ENCODE measurements at regions not wholly inside any gene's neighbourhood (a gene's known extent, or its start where the extent isn't known, plus 50 kb on each side); places are given as distances from the start of the nearest gene placed in this dataset.
"Not testable (repeated sequence)": the region's sequence is repeated elsewhere in the genome, so short reads cannot be mapped to it uniquely, and the experiment has no call there.

DNA sequence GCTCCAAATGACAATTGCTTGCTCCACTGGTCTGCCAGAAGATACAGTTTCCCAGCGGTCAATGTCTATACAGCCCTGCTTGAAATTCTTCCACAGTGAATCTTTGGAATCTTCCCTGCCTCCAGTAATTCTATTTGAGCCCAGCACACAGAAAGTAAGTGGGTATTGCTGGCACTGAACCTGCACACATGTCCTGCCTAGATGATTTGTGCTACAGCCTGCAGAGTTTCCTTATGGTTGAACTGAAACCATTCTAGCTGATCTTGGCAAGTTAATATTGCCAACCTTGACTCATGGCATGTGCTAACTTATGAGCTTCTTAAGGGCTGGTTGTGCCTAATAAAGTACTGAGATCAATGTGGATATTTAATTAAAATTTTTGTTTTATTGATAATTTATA is 553.8 kb upstream of the GNPDA2 start:
- no peaks in the 10 kb centered on the region for H3K4me1 ChIP-seq
- H3K27me3 ChIP-seq: no peaks in the 10 kb centered on the region
- H3K4me3 ChIP-seq: no peak overlapping the region
- H3K9me3 ChIP-seq: no peaks in the 10 kb centered on the region
- DNase-seq: no peak
- TF ChIP-seq, protein P1, sequence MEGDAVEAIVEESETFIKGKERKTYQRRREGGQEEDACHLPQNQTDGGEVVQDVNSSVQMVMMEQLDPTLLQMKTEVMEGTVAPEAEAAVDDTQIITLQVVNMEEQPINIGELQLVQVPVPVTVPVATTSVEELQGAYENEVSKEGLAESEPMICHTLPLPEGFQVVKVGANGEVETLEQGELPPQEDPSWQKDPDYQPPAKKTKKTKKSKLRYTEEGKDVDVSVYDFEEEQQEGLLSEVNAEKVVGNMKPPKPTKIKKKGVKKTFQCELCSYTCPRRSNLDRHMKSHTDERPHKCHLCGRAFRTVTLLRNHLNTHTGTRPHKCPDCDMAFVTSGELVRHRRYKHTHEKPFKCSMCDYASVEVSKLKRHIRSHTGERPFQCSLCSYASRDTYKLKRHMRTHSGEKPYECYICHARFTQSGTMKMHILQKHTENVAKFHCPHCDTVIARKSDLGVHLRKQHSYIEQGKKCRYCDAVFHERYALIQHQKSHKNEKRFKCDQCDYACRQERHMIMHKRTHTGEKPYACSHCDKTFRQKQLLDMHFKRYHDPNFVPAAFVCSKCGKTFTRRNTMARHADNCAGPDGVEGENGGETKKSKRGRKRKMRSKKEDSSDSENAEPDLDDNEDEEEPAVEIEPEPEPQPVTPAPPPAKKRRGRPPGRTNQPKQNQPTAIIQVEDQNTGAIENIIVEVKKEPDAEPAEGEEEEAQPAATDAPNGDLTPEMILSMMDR (IDR thresholded peaks at IDR 0.05): no peak
- no peak for TF ChIP-seq POLR2A (IDR thresholded peaks at IDR 0.05)
- H3K27ac ChIP-seq: no peak overlapping the region
- no peaks in the 10 kb centered on the region for H3K36me3 ChIP-seq

DNA sequence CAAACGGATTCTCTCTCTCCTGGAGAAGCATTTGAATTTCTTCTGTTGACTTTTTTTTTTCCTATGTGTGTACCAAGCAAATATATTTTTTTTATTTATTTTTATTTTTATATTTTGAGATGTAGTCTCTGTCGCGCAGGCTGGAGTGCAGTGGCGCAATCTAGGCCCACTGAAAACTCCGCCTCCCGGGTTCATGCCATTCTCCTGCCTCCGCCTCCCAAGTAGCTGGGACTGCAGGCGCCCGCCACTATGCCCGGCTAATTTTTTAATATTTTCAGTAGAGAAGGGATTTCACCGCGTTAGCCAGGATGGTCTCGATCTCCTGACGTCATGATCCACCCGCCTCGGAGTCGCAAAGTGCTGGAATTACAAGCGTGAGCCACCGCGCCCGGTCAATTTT is 549.5 kb upstream of the GNPDA2 start:
- no peak for DNase-seq
- H3K27ac ChIP-seq: no peak overlapping the region
- H3K36me3 ChIP-seq: no peaks in the 10 kb centered on the region
- H3K9me3 ChIP-seq: no peaks in the 10 kb centered on the region
- no peak for TF ChIP-seq POLR2A (IDR thresholded peaks at IDR 0.05)
- no peak overlapping the region for H3K4me3 ChIP-seq
- no peaks in the 10 kb centered on the region for H3K4me1 ChIP-seq
- H3K27me3 ChIP-seq: no peaks in the 10 kb centered on the region

DNA sequence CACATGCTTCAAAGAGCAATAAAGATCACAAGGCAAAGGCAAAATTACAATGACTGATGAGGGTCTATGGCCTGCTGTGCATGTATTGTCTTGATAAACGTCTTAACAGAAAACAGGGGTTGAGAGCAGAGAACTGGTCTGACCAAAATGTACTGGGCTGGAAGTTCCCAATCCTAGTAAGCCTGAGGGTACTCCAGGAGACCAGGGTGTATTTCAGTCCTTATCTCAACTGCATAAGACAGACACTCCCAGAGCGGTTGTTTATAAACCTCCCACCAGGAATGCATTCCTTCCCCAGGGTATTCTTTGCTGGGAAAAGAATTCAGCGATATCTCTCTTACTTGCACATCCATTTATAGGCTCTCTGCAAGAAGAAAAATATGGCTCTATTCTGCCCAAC is 521.8 kb upstream of the GNPDA2 start:
- H3K27ac ChIP-seq, H3K27me3 ChIP-seq, H3K9me3 ChIP-seq, H3K36me3 ChIP-seq, H3K4me3 ChIP-seq, DNase-seq, H3K4me1 ChIP-seq: not testable (repeated sequence)

DNA sequence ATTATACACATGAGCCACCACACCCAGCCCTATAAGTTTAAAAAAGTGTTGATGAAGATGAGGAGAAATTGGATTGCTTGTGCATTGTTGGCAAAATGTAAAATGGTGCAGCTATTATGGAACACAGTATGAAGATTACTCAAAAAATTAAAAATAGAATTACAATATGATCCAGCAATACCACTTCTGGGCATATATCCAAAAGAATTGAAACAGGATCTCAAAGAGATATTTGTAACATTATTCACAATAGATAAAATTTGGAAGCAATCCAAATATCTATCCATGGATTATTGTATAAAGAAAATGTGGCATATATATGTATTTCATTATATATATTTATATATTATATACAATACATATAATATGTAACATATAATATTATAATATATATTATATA is 515.6 kb upstream of the GNPDA2 start:
- Histone ChIP-seq H3K27ac (no peak overlapping the region), H3K4me1 (no peaks in the 10 kb centered on the region), H3K4me3 (no peak overlapping the region), H3K27me3 (no peaks in the 10 kb centered on the region), H3K9me3 (no peaks in the 10 kb centered on the region), H3K36me3 (no peaks in the 10 kb centered on the region)
- no peak for DNase-seq
- no peak for TF ChIP-seq POLR2A (IDR thresholded peaks at IDR 0.05)
- TF ChIP-seq, protein P1 (IDR thresholded peaks at IDR 0.05): no peak

DNA sequence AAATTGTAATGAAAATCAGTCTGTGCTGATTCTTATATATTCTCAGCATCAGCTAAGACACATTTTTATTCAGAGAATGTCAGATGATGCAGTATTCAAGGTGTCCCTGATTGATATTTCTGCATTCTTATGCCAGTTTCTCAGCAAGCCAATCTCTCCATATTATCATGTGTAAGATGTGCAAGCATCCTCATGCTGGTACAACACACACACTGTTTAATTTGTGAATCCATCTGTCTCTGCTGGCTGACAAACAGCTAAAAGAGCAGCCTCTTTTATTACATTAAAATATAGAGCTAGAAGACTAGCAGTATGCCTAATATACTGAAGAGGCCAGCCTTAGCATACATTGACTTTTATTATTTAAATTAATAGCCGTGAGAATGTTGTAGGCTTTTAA is 502.9 kb upstream of the GNPDA2 start:
- H3K4me3 ChIP-seq: no peak overlapping the region
- H3K27me3 ChIP-seq: no peaks in the 10 kb centered on the region
- no peaks in the 10 kb centered on the region for H3K4me1 ChIP-seq
- H3K36me3 ChIP-seq: no peaks in the 10 kb centered on the region
- no peaks in the 10 kb centered on the region for H3K9me3 ChIP-seq
- DNase-seq: no peak
- H3K27ac ChIP-seq: no peak overlapping the region
- TF ChIP-seq POLR2A (IDR thresholded peaks at IDR 0.05): no peak
- TF ChIP-seq, protein P1 (IDR thresholded peaks at IDR 0.05): no peak

DNA sequence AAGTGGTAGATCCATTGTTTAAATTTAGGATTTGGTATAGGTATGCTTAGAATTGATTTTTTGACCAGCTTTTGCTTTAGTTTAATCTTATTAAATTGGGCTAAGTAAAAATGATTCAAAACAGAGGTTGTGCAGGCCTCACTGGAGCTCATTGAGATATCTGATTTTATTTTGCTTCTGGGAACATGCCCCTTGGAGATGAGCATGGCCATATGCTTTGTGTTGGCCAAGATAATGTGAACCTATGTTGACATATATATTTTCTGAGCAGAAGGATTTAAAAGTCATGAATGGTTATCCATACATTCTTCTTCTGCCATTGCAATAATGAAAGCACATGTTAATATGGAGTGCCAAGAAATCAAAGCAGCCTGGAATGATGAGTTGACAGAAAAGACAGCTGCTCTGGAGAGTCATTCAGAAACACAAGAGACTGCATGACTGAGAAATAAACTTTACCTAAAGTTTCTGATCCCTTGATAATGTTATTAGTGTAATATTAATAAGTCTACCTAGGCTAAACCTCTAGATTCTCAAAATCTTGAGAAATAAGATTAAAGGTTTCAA is 489.7 kb upstream of the GNPDA2 start:
- no peak for DNase-seq
- no peak for TF ChIP-seq POLR2A (IDR thresholded peaks at IDR 0.05)
- TF ChIP-seq, protein P1 (IDR thresholded peaks at IDR 0.05): no peak
- no peaks in the 10 kb centered on the region for H3K4me1 ChIP-seq
- H3K9me3 ChIP-seq: no peaks in the 10 kb centered on the region
- no peak overlapping the region for H3K27ac ChIP-seq
- no peaks in the 10 kb centered on the region for H3K27me3 ChIP-seq
- H3K36me3 ChIP-seq: no peaks in the 10 kb centered on the region
- no peak overlapping the region for H3K4me3 ChIP-seq

DNA sequence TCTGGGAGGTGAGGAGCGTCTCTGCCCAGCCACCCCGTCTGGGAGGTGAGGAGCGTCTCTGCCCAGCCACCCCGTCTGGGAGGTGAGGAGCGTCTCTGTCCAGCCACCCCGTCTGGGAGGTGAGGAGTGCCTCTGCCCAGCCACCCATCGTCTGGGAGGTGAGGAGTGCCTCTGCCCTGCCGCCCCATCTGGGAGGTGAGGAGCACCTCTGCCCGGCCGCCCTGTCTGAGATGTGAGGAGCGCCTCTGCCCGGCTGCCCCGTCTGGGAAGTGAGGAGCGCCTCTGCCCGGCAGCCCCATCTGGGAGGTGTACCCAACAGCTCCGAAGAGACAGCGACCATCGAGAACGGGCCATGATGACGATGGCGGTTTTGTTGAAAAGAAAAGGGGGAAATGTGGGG is 482.1 kb upstream of the GNPDA2 start:
- DNase-seq, H3K27me3 ChIP-seq, H3K36me3 ChIP-seq, H3K27ac ChIP-seq, H3K9me3 ChIP-seq, H3K4me3 ChIP-seq, H3K4me1 ChIP-seq: not testable (repeated sequence)

DNA sequence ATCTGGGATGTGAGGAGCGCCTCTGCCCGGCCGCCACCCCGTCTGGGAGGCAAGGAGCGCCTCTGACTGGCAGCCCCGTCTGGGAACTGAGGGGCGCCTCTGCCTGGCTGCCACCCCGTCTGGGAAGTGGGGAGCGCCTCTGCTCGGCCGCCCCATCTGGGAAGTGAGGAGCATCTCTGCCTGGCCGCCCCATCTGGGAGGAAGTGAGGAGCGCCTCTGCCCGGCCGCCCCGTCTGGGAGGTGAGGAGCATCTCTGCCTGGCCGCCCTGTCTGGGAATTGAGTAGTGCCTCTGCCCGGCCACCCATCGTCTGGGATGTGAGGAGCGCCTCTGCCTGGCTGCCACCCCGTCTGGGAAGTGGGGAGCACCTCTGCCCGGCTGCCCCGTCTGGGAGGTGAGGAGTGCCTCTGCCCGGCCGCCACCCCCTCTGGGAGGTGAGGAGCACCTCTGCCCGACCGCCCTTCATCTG is 481.5 kb upstream of the GNPDA2 start:
- H3K4me3 ChIP-seq, H3K9me3 ChIP-seq, H3K27me3 ChIP-seq, H3K36me3 ChIP-seq, H3K4me1 ChIP-seq, DNase-seq, H3K27ac ChIP-seq: not testable (repeated sequence)

DNA sequence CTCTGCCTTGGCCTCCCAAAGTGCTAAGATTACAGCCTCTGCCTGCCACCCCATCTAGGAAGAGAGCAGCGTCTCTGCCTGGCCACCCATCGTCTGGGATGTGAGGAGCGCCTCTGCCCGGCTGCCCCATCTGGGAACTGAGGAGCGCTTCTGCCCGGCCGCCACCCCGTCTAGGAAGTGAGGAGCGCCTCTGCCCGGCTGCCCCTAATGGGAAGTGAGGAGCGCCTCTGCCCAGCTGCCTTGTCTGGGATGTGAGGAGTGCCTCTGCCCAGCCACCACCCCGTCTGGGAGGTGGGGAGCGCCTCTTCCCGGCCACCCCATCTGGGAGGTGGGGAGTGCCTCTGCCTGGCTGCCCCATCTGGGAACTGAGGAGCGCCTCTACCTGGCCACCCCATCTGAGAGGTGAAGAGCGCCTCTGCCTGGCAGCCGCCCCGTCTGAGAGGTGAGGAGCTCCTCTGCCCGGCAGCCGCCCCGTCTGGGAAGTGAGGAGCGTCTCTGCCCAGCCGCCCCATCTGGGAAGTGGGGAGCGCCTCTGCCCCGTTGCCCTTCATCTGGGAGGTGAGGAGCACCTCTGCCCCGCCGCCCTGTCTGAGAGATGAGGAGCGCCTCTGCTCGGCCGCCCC is 481.0 kb upstream of the GNPDA2 start:
- not testable (repeated sequence) for DNase-seq

More for the DNA sequence above, 481.0 kb upstream of the GNPDA2 start:
- H3K27me3 ChIP-seq, H3K36me3 ChIP-seq, H3K9me3 ChIP-seq, H3K4me3 ChIP-seq, H3K4me1 ChIP-seq, H3K27ac ChIP-seq: not testable (repeated sequence)

Data from Peyer's patch (tissue), 4 donors.